KG1 (cell line): ENCODE measurements at regions not wholly inside any gene's neighbourhood (a gene's known extent, or its start where the extent isn't known, plus 50 kb on each side); places are given as distances from the start of the nearest gene placed in this dataset.

Experiments
- DNase-seq: peaks from one replicate; lab custom pipeline; 2025; lab: John Stamatoyannopoulos, UW

DNA sequence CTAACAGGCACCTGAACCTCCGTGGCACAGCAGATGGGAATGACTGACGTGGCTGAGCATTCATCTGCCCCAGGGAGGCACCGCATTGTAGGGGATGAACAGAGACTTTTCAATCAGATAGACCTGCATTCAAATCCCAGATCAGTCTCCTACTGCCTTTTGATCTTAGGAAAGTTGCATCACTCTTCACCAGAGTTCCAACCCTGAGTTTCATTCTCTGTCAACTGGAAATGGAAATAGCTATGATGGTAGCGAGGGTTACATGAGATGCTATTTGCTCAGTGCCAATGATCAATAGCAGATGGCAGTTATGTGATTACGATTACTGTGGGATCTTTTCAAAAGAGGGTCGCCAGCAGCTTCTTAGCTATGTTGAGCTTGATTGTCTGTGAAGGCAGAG lies 189.3 kb upstream of the RFC3 start:
- DNase-seq: no peak

DNA sequence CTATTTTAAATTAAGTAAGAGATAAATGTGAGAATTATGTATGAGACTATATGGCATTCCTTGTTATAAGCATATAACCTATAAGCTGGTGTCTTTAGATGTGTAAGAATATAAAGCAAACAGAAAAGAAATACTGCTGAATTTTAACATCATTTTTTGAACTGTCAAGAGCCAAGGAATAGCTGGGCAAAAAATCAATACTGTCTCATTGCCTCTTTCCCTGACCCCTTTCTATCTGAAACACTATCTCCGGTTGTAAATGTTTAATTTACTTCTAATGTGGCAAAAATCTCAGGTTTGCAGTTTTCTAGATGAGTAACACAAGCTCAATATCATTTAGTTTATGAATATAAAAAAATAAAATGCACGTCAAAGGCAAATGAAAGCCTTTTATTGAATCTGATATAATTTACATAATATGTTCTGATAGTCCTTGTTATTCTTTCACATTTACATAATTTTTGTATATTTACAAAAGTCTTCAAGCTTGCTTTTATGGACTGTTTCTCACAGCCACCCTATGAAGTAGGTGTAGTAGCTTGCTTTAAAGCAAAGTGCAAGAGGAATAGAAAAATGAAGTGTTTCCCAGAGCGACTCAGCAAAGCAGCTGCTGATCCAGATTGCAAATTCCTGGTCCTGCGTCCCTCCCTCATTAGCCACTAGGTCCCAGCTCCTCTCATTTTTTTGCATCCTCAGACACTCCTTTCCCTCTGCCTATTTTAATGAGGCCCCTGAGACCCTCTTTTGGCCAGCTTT lies 188.2 kb upstream of the RFC3 start:
- DNase-seq: no peak

DNA sequence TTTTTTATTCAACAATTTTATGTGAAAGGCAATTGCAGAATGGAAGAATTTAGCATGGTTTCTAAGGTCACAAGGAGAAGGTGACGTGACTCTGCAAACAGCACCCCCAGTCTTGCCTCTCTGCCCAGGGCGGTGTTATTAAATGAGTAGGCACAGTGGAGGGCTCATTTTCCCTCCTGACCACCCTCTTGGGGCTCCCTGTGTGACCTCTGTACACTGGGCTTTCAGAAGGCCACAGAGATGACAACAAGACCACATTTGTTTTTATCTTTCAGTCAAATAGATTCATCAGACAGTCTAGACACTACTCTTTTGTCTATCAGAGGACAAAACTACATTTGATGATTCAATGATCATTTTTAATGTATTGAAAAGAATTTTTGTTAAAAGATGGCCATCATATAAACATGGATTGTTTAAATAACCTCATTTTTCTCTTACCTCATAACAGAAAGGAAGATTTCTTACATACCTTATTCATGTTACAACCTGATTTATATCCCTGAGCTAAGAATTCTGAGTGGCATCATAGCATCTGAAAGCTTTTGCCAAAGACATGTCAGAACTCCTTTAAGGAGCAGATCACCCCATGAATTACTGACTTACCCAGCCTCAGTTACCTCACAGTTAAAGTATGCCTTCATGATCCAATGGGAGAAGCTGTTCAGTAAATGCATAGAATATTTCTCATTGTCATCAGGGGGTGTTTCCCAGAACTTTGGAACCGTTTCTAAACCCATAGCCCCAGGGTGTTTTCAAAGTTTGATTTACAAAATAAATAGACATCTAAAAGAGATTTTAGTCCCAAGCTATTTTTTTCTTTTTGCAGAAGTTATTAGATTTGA lies 184.0 kb upstream of the RFC3 start:
- DNase-seq: no peak

DNA sequence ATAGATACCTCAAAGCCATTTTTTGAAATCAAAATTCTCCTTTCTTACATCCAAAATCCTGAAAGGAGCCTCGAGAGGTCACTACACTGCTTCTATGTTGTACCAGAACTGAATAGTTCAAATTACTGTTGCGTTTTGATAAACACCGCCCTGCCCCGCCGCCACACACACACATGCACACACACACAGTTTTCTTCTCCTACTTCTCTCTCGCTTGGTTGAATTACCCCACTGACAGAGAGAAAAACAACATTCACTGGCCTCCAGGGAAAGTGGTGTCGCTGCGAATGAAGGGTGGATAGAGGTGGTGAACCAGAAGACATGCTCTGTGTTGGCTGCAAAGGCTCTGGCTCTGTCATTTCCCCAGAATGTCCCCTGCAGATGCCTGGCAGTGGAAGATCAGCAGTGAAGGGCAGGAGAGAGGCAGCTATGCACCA lies 183.4 kb upstream of the RFC3 start:
- no peak for DNase-seq

DNA sequence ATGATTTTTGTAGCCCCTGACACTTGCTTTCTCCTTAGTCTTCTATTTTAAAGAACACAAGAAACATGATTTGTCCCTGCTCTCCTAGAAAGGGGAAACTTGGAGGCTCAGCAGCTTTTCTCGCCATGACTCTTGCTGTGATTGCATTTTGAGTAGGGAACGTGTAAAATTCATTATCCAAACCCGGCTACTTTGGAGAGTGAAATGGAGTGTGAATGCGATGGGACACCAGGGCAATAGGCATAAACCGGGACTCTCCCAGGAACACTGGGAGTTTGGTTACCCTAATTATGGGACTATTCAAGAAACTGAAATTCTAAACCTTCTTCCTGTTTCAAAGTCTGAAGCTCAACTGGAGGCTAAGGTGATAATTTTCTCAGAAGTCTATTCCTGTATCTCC lies 181.7 kb upstream of the RFC3 start:
- DNase-seq: no peak

DNA sequence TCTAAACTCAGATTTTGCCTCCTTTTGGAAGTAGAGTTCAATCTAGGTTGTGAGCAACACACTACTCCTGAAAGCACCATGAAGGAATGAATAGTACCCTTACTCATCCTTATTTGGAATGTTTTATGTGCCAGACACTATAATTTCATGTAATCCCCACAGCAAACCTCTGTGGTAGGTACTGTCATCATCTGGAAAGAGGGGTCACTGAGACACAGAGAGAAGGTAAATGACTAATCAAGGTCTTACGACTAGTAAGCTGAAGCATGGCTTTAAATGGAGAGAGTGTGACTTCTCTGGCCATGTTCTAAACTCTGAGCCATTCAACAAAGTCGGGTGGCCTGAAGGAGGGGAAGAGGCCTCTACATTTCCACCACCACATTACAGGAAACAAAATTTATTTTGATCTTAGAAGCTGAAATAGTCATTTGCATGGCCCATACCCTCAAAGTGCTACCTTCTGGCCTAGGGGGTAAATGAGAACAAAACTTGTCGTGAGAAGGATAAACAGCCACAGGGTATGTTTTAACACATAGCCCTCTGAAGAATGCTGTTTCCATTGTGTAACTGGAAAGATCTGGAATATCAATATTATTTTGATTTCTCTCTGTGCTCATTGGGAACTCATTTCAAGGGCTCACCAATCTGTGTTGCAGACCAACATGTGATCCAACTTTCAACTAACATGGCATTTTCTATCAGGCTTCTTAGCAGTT lies 180.8 kb upstream of the RFC3 start:
- DNase-seq: no peak

DNA sequence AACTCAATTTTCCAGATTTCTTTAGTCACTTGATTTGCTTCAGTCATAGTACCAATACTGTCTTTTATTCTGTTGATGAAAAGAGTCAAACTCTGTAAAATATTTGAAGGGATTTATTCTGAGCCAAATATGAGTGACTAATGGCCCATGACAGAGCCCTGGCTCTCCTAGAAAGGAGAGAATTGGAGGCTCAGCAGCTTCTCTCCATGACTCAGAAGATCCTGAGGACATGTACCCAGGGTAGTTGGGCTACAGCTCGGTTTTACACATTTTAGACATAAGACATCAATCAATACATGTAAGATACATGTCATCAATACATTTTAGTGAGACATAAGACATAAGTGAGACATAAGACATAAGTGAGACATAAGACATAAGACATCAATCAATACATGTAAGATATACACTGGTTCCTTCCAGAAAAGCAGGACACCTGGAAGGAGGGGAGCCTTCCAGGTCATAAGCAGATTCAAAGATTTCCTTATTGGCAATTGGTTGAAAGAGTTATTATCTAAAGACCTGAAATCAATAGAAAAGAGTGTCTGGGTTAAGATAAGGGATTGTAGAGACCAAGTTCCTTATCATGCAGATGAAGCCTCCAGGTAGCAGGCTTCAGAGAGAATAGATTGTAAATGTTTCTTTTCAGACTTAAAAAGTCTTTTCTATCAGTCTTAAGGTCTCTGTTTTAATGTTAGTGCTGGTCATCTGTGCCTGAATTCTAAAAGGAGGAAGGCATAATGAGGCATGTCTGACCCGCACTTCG lies 179.8 kb upstream of the RFC3 start:
- DNase-seq: no peak

DNA sequence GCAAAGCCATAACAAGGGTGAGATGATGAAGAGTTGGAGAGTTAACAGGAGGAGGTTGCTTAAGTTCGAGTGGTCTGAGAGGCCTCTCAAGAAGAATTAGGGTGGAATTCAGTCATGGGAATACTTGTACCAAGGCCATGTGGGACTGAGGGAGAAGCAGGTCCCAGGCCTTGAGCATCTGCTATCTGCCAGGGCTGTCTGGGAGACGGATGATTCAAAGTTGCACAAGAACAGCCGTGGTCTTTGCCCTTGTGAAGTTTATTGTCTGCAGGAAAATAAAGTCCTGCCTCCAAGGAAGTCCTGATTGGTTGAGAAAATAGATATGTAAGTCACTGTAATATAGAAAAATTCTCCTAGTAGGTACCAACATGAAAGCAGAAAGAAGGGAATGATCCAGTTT lies 178.8 kb upstream of the RFC3 start:
- no peak for DNase-seq

DNA sequence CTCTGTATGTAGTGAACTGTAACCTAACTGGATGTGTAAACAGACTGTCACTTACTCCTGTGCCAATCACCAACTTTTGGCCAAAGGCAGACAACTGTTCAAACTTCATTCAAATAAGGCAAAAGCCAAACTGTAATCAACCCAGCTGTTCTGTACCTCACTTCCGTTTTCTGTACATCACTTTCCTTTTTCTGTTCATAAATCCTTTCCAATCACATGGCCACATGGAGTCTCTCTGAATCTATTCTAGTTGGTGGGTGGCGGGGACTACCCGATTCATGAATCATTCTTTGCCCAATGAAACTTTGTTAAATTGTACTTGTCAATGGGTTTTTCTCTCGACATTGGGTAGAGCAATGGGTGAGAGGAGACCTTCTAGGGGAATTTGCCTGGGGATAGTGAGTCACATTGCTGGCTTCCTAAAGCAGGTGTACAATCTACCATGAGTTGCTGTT lies 178.3 kb upstream of the RFC3 start:
- DNase-seq: no peak

DNA sequence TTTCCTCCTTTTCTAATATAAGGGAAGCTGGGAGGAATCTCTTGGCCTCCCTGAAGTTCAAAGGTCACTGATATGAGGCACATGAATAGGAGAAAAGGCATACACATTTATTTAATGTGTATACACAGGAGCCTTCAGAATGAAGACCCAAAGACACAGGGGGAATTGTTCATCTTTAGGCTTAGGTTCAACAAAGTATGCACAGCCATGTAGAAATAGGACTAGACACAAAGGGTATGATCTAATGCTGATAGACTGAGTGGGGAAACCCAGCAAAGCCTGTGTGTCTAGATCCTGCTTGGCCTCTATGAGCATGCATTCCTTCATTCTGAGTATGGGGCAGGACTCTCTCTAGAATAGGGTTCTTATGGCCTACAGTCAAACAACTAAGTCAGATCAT lies 177.1 kb upstream of the RFC3 start:
- no peak for DNase-seq

DNA sequence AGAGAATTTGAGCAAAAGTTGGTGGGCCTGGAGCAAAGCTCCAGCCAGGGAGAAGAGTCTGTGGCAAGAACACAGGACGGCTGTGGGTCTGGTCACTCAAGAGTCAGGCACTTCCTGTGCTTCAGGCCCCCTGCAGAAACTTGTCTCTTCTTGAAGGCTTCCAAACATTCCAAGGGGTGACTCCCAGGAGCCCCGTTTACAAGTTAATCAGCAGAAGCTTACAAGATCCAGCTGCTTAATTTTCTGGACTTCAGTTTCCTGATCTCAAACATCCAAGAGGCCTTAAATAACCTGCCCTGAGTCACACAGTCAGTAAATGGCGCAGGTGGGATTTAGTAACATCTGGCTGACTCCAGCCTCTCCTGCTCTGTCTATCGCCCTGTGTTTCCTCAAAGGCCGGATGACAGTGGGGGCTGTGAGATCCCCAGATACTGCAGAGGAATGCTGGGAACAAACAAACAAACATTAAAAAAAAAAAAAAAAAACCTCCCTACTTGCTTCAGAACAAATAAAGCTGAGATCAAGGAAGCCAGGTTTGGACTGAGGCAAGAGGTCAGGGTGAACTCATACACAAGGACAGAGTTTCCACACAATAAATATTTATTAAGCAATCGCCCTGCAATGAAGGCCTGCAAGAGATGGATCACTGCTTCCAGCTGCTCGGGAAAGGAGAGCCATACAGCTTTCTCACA lies 175.4 kb upstream of the RFC3 start:
- no peak for DNase-seq

DNA sequence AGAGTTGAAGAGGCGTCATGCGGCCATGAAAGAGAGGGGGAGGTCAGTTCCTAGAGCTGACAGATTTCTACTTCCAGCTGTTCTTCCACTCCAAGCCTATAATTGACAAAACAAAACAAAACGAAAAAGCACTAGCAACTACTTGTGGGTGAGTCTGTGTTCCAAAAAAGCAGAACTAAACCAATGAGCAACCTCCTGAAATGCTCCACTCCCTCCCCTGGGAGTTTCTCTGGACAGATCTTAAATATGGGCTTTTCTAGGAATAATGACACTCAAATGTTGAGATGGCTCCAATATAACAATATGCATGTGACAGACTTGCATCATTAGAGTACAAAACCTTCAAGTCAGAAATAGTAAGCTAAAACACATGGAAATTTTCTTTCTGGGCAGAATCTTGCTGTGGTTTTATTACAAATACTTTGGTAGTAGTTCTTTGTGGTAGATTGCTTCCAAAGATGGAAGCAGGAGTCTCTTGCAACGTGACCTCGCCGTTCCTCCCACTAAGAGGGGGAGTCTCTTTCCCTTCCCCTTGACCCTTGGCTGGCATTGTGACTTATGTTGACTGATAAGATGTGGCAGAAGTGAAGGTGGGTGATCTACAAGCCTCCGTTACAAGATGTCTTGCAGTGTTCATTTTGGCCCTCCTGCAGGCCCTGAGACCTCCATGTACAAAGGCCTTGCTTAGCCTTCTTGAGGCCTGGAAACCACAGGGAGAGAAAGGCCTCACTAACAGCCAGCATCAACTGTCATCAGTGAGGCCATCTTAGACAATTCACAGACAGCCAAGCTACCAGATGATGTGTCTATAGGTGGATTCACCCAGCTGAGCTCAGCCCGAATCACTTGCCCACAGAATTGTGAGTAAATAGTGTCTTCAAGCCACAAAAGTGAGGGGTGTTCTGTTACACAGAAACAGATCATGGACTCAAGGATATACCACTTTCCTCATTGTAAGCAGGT lies 173.1 kb upstream of the RFC3 start:
- no peak for DNase-seq

DNA sequence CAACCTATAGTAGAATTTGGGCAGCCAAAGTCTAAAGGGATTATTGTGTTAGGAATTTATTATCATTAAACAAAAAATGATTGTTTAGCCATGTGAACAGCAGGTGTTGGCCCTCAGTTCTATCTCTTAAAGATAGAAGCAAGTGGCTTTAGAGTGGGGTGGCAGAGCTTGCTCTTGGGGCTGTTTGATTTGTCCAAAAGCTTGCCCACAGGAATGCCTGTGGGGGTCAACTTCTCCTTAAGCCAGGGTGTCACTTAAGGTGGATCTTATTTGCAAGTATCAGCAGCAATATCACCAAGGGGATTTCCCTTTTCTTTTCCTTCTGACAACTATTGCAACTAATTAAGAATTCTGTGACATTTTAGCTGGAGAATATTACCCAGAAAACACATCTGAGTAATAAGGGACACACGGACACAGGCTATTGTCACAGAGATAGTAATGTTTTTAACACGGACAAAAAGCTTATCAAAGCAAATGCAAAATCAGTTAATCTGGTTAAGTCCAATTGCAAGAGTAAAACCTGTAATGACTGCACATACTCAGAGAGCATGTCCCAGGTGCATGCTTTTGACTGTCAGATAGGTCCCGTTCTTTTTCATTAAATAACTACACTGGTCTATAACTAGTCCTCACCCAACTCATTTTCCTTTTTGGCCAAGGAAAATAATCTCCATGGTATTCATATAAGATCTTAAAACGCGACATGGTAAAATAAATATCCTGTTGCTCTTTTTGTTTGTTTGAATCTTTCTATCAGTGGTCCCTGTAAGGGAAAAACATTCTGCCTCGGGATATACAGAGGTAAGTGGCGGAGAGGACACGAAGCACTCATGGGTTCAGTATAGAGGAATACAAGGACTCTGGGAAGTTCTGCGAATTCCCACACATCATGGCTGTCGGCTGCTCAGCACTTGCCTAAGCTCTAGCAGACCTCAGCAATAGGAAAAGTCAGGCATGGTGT lies 172.1 kb upstream of the RFC3 start:
- DNase-seq: no peak

DNA sequence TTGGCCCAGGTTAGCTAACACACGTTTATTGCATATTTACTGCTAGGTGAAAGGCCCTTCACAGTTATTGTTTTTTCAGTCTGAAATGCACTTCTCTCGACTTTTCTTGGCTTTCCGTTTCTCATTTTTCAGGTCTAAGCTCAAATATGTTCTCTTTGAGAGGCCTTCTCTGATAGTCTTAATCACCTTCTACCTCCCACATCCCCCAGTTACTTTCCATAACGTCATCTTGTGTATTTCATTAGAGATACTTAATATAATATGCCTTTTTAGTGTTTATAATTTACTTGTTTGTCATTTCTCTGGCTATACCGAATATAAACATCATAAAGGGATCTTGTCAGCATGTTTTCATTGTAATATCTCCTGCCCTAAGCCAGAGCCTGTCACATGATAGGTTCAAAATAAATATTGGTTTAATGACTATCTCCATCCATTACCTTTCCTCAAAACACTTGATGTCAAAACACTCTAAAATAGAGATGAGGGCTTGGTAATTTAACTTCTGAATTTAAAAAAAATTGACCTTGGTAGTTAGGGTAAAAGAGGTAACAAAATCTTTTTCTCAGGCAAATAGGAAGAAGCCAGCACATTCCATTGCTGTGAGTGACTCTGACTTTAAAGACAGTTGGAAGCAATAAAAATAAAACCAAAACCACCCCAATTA lies 168.6 kb upstream of the RFC3 start:
- DNase-seq: no peak

DNA sequence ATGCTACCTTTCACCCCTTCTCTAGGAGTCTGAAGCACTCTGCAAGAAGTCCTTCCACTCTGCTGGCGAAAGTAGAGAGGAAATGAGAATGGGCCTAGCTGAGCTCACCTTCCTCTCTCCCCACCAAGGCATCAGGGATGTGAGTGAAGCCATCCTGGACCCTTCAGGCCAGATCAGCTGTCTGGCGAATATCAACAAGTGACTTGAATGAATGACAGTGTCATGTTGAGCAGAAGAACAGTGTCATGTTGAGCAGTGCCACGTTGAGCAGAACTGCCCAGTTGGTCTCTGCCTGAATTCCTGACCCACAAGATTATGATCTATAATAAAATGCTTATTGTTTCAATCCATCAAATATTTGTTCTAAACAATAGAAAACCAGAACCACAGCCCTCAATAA lies 166.2 kb upstream of the RFC3 start:
- DNase-seq: no peak

DNA sequence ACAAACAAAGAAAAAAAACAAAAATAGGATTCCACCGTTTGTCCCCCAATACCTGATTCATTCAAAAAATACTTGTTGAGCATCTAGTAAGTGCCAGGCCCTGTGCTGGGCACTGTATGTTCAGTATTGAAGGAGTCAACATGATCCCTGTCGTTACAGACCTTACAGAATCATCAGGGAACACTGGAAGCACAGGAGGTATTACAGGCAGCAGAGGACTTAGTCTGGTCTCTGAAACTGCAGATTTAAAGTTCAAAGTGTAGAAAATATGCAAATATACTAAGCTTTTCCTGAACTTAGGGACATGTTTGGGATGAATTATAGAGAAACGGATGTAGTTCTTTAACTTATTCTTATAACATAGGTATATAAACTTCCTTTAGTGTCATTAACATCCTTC lies 160.7 kb upstream of the RFC3 start:
- no peak for DNase-seq

DNA sequence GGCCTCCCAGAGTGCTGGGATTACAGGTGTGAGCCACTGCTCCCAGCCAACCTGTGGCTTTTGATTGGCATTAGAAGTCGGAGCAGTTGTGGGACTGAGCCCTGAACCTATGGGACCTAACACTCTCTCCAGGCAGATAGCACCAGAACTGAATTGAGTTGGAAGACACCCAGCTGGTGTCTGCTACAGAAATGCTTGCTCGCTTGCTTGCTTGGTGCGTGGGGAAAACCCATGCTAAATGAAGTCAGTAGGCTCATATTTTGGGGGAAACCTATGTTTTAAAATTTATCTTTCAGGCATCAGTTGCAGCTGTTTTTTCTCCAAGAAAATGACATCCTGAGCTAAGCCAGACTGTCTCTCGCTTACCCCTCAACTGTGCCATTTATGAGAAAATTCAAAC lies 158.5 kb upstream of the RFC3 start:
- DNase-seq: no peak

DNA sequence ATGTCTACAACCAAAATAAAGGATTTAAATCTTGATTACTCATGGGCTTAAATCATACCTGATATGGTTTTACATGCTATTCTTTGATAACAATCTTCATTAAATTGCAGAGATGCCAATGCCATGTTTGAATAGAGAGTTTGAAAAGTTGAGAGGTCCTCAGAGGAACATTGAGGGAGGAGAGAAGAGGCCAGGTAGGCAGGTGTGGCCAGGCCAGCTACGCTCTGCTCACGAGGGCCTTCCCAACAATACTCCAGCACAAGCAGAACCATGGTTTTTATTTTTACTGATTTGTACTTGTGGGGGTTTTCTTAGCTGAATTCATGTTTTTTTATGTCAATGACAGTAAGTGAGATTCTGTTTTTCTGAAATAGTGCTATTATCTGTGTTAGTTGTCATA lies 158.1 kb upstream of the RFC3 start:
- no peak for DNase-seq
